Fibroblast of lung (primary cell): ENCODE measurements at regions not wholly inside any gene's neighbourhood (a gene's known extent, or its start where the extent isn't known, plus 50 kb on each side); places are given as distances from the start of the nearest gene placed in this dataset.

ENCODE experiments used
- DNase-seq, 2 donors: peaks; one replicate each; pipeline versions ENCODE4 v3.0.0 to v3.0.0-alpha.2; 2010; ENCODE audit warnings: low read depth in 2 of 2
- H2AFZ ChIP-seq: 2 replicates; pipeline ENCODE4 v1.5.1; 2012; ENCODE audit warnings: low read length, control low read depth, inconsistent platforms
- H3K27ac ChIP-seq: 2 replicates; pipeline ENCODE4 v1.5.1; 2011; ENCODE audit warnings: low read length, control low read depth; ENCODE audit not compliant: insufficient read depth
- H3K27me3 ChIP-seq: 2 replicates; pipeline ENCODE4 v1.5.1; 2011; ENCODE audit warnings: mild to moderate bottlenecking, low read length; ENCODE audit not compliant: control insufficient read depth, insufficient read depth
- H3K36me3 ChIP-seq: 2 replicates; pipeline ENCODE4 v1.5.1; 2011; ENCODE audit warnings: low read length; ENCODE audit not compliant: control insufficient read depth, insufficient read depth
- H3K4me1 ChIP-seq: 2 replicates; pipeline ENCODE4 v1.5.1; 2011; ENCODE audit warnings: low read length; ENCODE audit not compliant: control insufficient read depth, insufficient read depth; ENCODE audit errors: extremely low read depth
- H3K4me2 ChIP-seq: 2 replicates; pipeline ENCODE4 v1.5.1; 2011; ENCODE audit warnings: low read length, control low read depth; ENCODE audit not compliant: insufficient read depth; ENCODE audit errors: extremely low read depth
- H3K4me3 ChIP-seq, 4 experiments: fragments of 200-600 bp in 1 of 4; sonication (generic) in 1 of 4; replicated peaks in 1 of 4; 2 replicates each; pipeline ENCODE4 v1.5.1; 2011 to 2016; ENCODE audit warnings: low read length in 4 of 4, low read depth in 3 of 4, mild to moderate bottlenecking in 3 of 4, control low read depth in 2 of 4, inconsistent platforms in 1 of 4, mixed read lengths in 1 of 4; ENCODE audit not compliant: insufficient read depth in 1 of 4; ENCODE audit errors: control extremely low read depth in 1 of 4
- H3K79me2 ChIP-seq: 2 replicates; pipeline ENCODE4 v1.5.1; 2012; ENCODE audit warnings: mild to moderate bottlenecking, low read length, inconsistent platforms; ENCODE audit not compliant: control insufficient read depth, insufficient read depth
- H3K9ac ChIP-seq: 2 replicates; pipeline ENCODE4 v1.5.1; 2011; ENCODE audit warnings: mild to moderate bottlenecking, low read length, control low read depth; ENCODE audit not compliant: insufficient read depth
- H3K9me3 ChIP-seq: 2 replicates; pipeline ENCODE4 v1.5.1; 2012; ENCODE audit warnings: low read depth, low read length; ENCODE audit not compliant: control insufficient read depth, insufficient read depth
- H4K20me1 ChIP-seq: 2 replicates; pipeline ENCODE4 v1.5.1; 2011; ENCODE audit warnings: low read length; ENCODE audit not compliant: control insufficient read depth, insufficient read depth; ENCODE audit errors: extremely low read depth
- EZH2 ChIP-seq: IDR thresholded peaks from 2 replicates; pipeline ENCODE4 v1.5.1; 2012; ENCODE audit warnings: low read length, control low read depth, mild to moderate bottlenecking; ENCODE audit errors: missing control alignments
- TF ChIP-seq, protein P1 (sequence below), 2 donors: IDR thresholded peaks in 1 of 2; conservative IDR thresholded peaks in 1 of 2; 1 replicate in 1 of 2; 2 replicates in 1 of 2; pipeline ENCODE4 v1.5.1; 2011 to 2012; ENCODE audit warnings: low read length in 2 of 2, control low read depth in 1 of 2, inconsistent platforms in 1 of 2, low read depth in 1 of 2, mild to moderate bottlenecking in 1 of 2

DNA sequence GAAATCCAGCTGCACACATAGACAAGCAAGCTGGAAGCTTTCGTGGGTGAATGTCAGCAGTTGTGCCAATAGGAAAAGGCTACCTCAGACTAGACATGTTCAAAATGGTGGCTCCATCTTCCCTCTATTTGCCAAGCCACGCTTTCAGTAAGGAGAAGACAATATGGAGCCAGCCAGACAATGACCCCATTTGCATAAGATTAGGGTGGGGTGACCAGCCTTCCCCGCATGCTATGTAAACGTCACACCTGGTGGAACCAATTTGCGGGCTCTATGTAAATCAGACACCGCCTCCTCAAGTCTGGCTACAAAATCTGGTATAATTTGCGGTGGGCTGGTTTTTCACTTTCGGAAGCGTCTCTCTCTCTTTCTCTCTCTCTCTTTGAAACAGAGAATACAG, 297.4 kb upstream of the PCDH15 start:
- no peak overlapping the region for H3K4me3 ChIP-seq
- H3K9ac ChIP-seq, result no peak overlapping the region
- no peaks in the 10 kb centered on the region for H3K36me3 ChIP-seq
- no peak overlapping the region for H3K4me2 ChIP-seq
- no peaks in the 10 kb centered on the region for H3K27me3 ChIP-seq
- no peaks in the 10 kb centered on the region for H3K9me3 ChIP-seq
- no peaks in the 10 kb centered on the region for H3K79me2 ChIP-seq
- H3K27ac ChIP-seq, result no peak overlapping the region
- no peaks in the 10 kb centered on the region for H3K4me1 ChIP-seq
- no peak overlapping the region for H2AFZ ChIP-seq
- H4K20me1 ChIP-seq, result no peaks in the 10 kb centered on the region
- DNase-seq, result no peak
- TF ChIP-seq, protein P1, sequence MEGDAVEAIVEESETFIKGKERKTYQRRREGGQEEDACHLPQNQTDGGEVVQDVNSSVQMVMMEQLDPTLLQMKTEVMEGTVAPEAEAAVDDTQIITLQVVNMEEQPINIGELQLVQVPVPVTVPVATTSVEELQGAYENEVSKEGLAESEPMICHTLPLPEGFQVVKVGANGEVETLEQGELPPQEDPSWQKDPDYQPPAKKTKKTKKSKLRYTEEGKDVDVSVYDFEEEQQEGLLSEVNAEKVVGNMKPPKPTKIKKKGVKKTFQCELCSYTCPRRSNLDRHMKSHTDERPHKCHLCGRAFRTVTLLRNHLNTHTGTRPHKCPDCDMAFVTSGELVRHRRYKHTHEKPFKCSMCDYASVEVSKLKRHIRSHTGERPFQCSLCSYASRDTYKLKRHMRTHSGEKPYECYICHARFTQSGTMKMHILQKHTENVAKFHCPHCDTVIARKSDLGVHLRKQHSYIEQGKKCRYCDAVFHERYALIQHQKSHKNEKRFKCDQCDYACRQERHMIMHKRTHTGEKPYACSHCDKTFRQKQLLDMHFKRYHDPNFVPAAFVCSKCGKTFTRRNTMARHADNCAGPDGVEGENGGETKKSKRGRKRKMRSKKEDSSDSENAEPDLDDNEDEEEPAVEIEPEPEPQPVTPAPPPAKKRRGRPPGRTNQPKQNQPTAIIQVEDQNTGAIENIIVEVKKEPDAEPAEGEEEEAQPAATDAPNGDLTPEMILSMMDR (conservative IDR thresholded peaks at IDR 0.05 in 1 of 2, IDR thresholded peaks at IDR 0.05 in 1 of 2; ENCODE audit: low read depth in 1 of 2, low read length in 2 of 2), result no peak
- TF ChIP-seq EZH2, result no peak

- Histone ChIP-seq H3K9ac (no peak overlapping the region), H4K20me1 (no peaks in the 10 kb centered on the region), H3K36me3 (no peaks in the 10 kb centered on the region), H3K4me1 (no peaks in the 10 kb centered on the region), H3K9me3 (no peaks in the 10 kb centered on the region), H3K4me2 (no peak overlapping the region), H3K27me3 (no peaks in the 10 kb centered on the region), H3K4me3 (no peak overlapping the region), H3K79me2 (no peaks in the 10 kb centered on the region), H3K27ac (no peak overlapping the region), H2AFZ (no peak overlapping the region)
- DNase-seq, result peak in 1 of 2 donors; percentile 30
- no peak for TF ChIP-seq EZH2
- TF ChIP-seq, protein P1 (conservative IDR thresholded peaks at IDR 0.05 in 1 of 2, IDR thresholded peaks at IDR 0.05 in 1 of 2; ENCODE audit: low read depth in 1 of 2, low read length in 2 of 2), result peak; percentile 45 to 83
Measured at GRCh38 chr10:55091691-55092328, 290.8 kb upstream of the PCDH15 start.

DNA sequence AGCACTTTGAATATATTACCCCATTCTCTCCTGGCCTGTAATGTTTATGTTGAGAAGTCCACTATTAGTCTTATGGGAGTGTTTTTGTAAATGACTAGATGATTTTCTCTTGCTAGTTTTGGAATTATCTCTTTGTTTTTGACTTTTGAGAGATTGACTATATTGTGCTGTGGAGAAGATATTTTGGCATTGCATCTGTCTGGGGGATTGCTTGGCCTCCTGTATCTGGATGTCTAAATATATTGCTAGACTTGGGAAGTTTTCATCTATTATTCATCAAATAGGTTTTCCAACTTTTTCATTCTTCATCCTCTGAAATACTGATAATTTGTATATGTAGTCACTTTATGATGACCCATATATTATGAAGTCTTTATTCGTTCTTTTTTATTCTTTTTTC, 277.1 kb upstream of the PCDH15 start:
- Histone ChIP-seq H3K9me3 (no peaks in the 10 kb centered on the region), H3K4me3 (no peak overlapping the region), H3K79me2 (no peaks in the 10 kb centered on the region), H4K20me1 (no peaks in the 10 kb centered on the region), H2AFZ (no peak overlapping the region), H3K27ac (no peak overlapping the region), H3K4me2 (no peak overlapping the region), H3K9ac (no peak overlapping the region), H3K27me3 (no peaks in the 10 kb centered on the region), H3K36me3 (no peaks in the 10 kb centered on the region), H3K4me1 (no peaks in the 10 kb centered on the region)
- TF ChIP-seq, protein P1 (conservative IDR thresholded peaks at IDR 0.05 in 1 of 2, IDR thresholded peaks at IDR 0.05 in 1 of 2; ENCODE audit: low read depth in 1 of 2, low read length in 2 of 2), result no peak
- TF ChIP-seq EZH2, result no peak
- no peak for DNase-seq
